Fibroblast of the aortic adventitia (primary cell): ENCODE measurements at regions not wholly inside any gene's neighbourhood (a gene's known extent, or its start where the extent isn't known, plus 50 kb on each side); places are given as distances from the start of the nearest gene placed in this dataset.

Experiments used
- DNase-seq: peaks from one replicate; pipeline ENCODE4 v3.0.0-alpha.2; 2010; ENCODE audit warnings: low read depth
- H3K4me3 ChIP-seq: 2 replicates; pipeline ENCODE4 v1.5.1; 2011; ENCODE audit warnings: low read depth, mild to moderate bottlenecking, control low read depth, low read length, moderate library complexity
- CTCF ChIP-seq: IDR thresholded peaks from 2 replicates; pipeline ENCODE4 v1.5.1; 2011; ENCODE audit warnings: mild to moderate bottlenecking, low read length, control low read depth, inconsistent platforms; ENCODE audit not compliant: insufficient read depth

DNA sequence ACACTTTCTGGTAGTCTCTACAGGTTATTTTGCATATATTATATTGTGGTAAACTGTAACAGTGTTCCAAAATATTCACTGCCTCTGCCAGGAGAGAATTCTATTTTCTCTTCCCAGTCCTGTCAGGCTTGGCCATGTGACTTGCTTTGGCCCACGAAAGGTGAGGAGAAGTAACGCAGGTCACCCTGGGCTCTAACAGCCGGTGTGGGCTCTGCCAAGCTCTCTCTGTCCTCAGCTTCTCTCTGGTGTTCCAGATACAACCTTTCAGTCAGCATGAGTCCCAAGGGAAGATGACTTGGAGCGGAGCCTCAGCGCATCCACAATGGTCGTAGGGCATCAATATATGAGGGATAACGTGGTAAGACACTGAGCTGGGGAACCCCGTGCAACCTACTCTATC, 113.0 kb upstream of the RREB1 start:
- no peak for TF ChIP-seq CTCF
- H3K4me3 ChIP-seq: no peak overlapping the region
- DNase-seq: no peak

GRCh38 chr6:6995328-6995727, 112.4 kb upstream of the RREB1 start:
- no peak for TF ChIP-seq CTCF
- no peak for DNase-seq
- H3K4me3 ChIP-seq: no peak overlapping the region

GRCh38 chr6:6996124-6996523, 111.6 kb upstream of the RREB1 start:
- H3K4me3 ChIP-seq: no peak overlapping the region
- no peak for DNase-seq
- no peak for TF ChIP-seq CTCF

DNA sequence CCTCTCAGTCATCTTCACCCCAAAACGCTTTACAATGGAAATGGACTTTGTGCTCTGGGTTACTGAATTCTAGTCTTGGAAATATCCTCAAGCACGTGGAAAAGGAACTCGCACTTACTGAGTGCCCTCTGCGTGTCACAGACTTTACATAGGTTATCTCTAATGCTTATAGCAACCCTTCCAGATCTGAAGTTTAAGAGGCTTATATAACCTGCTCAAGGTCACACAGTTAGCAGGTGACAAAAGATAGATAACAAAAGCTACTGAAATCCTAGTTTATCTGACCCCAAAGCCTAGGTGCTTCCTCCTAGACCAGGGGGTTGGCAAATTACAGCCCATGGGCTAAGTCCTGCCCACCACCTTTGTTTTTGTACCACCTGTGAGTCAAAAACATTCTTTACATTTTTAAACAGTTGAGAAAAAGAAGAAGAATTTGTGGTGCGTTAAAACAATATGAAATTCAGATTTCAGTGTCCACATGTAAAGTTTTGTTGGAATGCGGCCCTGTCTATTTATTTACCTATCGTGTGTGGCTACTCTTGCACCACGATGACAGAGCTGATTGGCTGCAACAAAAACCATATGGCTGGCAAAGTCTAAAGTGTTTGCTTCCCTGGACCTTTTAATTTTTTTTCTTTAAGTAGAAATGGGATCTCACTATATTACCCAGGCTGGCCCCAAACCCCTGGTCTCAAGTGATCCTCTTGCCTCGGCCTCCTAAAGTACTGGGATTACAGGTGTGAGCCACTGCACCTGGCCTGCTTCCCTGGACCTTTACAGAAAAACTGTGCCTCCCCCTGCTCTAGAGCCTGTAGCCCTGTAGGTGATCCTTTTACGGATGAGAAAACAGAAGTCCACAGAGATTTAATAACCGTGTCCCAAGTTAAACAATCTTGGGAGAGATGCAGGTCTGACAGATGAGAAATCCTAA, 110.2 kb upstream of the RREB1 start:
- no peak for TF ChIP-seq CTCF
- DNase-seq: no peak
- H3K4me3 ChIP-seq: no peak overlapping the region

DNA sequence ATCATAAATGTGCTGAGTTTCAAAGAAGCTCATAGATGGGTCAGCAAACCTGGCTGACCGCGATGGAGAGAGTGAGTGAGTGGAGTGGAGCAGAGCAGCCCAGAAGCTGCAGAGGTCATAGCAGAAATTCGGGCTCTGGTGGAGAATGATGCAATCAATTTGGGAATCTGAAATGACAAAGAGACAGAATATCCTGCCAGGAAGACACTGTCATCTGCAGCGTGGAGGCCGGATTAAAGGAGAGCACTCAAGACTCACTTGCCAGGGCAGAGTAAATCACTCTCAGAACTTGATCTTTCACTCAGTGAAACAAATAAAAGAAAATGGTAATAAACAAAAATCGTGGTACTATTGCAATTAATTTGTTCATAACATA, 109.6 kb upstream of the RREB1 start:
- no peak overlapping the region for H3K4me3 ChIP-seq
- TF ChIP-seq CTCF: no peak
- no peak for DNase-seq

DNA sequence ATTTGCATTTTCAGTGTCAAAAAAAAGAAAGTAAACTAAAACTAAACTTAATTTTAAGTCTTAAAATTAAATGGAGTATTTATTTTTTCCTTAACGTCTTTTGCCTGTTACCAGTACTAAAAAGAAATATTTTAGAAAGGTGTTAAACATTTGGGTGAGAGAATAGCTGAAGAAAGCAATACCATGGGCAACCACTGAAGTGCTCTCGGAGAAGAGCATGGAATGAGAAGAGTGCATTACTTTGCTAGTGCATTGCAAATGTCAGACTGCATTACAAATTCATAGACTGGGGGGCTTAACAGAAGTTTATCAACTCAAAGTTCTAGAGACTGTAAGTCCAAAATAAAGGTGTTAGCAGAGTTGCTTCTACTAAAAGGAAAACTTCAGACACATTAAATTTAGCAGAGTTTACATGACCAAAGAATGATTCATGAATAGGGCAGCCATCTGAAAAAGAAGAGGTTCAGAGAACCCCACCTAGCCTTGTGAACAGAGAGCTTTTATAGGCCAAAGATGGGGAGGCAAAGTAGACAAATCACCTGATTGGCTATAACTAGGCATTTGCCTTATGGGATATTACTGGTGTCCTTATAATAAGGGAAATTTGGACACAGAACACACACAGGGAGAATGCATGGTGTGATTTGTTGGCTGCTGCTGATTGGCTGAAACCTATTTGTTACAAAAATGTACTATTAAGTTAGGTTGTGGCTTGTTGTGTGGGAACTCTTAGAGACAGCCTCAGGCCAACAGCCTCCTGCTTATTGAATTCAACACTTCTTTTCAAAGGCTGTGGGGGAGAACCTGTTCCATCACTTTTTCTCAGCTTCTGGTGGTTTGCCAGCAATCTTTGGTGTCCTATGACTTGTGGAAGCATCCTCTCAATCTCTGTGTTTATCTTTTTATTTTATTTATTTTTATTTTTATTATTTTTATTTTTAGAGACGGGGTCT, 106.7 kb upstream of the RREB1 start:
- no peak for DNase-seq
- peak; percentile 5 for TF ChIP-seq CTCF
- H3K4me3 ChIP-seq: no peak overlapping the region
